ENCODE measurements at regions not wholly inside any gene's neighbourhood (a gene's known extent, or its start where the extent isn't known, plus 50 kb on each side); places are given as distances from the start of the nearest gene placed in this dataset.

- ChIA-PET POLR2A (interaction anchor here (0.6 kb wide), 1 partner anchor 1524 kb away, joined by 5 read pairs; no protein-coding TSS in a partner anchor), CTCF (interaction anchor here (0.6 to 2.1 kb wide), 7 partner anchors 9 to 479 kb away, joined by 3 to 6 read pairs (median 5); no protein-coding TSS in a partner anchor)
These were observed 51.7 kb downstream of the SCN11A start for GRCh38 chr3:39000008-39000450.

- ChIA-PET CTCF (no interaction called here), POLR2A (no interaction called here)
These were observed 53.7 kb downstream of the SCN11A start for GRCh38 chr3:38998086-38998485.

- ChIA-PET POLR2A (no interaction called here), CTCF (no interaction called here)
These were observed 55.6 kb downstream of the SCN11A start for GRCh38 chr3:38996193-38996592.

- ChIA-PET POLR2A (no interaction called here), CTCF (no interaction called here)
These were observed 57.5 kb downstream of the SCN11A start for GRCh38 chr3:38994251-38994650.

GRCh38 chr3:38992117-38992760 lies 59.5 kb downstream of the SCN11A start:
- ChIA-PET POLR2A (no interaction called here), CTCF (interaction anchor here (1.2 kb wide), 1 partner anchor 9 kb away, joined by 3 read pairs; no protein-coding TSS in a partner anchor)

- POLR2A ChIA-PET: no interaction called here
- CTCF ChIA-PET: interaction anchor here (1.6 kb wide), 1 partner anchor 10 kb away, joined by 6 read pairs; no protein-coding TSS in a partner anchor
These were observed 61.1 kb downstream of the SCN11A start for GRCh38 chr3:38990621-38991020.

GRCh38 chr3:38989917-38990510 lies 61.7 kb downstream of the SCN11A start:
- ChIA-PET CTCF (interaction anchor here (1.6 kb wide), 1 partner anchor 10 kb away, joined by 6 read pairs; no protein-coding TSS in a partner anchor), POLR2A (no interaction called here)

GRCh38 chr3:38988955-38989354 lies 62.8 kb downstream of the SCN11A start:
- ChIA-PET CTCF (no interaction called here), POLR2A (no interaction called here)

- POLR2A ChIA-PET: no interaction called here
- CTCF ChIA-PET: no interaction called here
These were observed 64.3 kb downstream of the SCN11A start for GRCh38 chr3:38987456-38987855.

GRCh38 chr3:38986901-38987300 lies 64.8 kb downstream of the SCN11A start:
- POLR2A ChIA-PET: no interaction called here
- CTCF ChIA-PET: no interaction called here

- CTCF ChIA-PET: interaction anchor here (0.8 kb wide), 1 partner anchor 14 kb away, joined by 3 read pairs; no protein-coding TSS in a partner anchor
- POLR2A ChIA-PET: no interaction called here
These were observed 65.8 kb downstream of the SCN11A start for GRCh38 chr3:38985981-38986380.

- ChIA-PET CTCF (interaction anchor here (0.8 kb wide), 1 partner anchor 14 kb away, joined by 3 read pairs; no protein-coding TSS in a partner anchor), POLR2A (no interaction called here)
These were observed 66.2 kb downstream of the SCN11A start for GRCh38 chr3:38985581-38985980.

- POLR2A ChIA-PET: no interaction called here
- CTCF ChIA-PET: interaction anchor here (0.8 kb wide), 1 partner anchor 15 kb away, joined by 3 read pairs; no protein-coding TSS in a partner anchor
These were observed 67.0 kb downstream of the SCN11A start for GRCh38 chr3:38984731-38985130.

GRCh38 chr3:38984110-38984509 lies 67.6 kb downstream of the SCN11A start:
- ChIA-PET CTCF (interaction anchor here (0.8 kb wide), 1 partner anchor 15 kb away, joined by 3 read pairs; no protein-coding TSS in a partner anchor), POLR2A (no interaction called here)

- POLR2A ChIA-PET: no interaction called here
- CTCF ChIA-PET: no interaction called here
These were observed 70.8 kb downstream of the SCN11A start for GRCh38 chr3:38980938-38981337.

GRCh38 chr3:38978729-38979128 lies 73.0 kb downstream of the SCN11A start:
- CTCF ChIA-PET: no interaction called here

GRCh38 chr3:38970851-38971638 lies 80.7 kb downstream of the SCN11A start:
- ChIA-PET POLR2A (no interaction called here), CTCF (interaction anchor here (1.9 kb wide), 1 partner anchor 10 kb away, joined by 5 read pairs; no protein-coding TSS in a partner anchor)

More at GRCh38 chr3:38978729-38979128, 73.0 kb downstream of the SCN11A start:
- POLR2A ChIA-PET: no interaction called here

GRCh38 chr3:38969317-38970235 lies 82.2 kb downstream of the SCN11A start:
- POLR2A ChIA-PET: no interaction called here

GRCh38 chr3:38968891-38969290 lies 82.9 kb downstream of the SCN11A start:
- CTCF ChIA-PET: no interaction called here
- POLR2A ChIA-PET: no interaction called here

More at GRCh38 chr3:38969317-38970235, 82.2 kb downstream of the SCN11A start:
- CTCF ChIA-PET: no interaction called here
